Nephron progenitor cell (in vitro differentiated cells): ENCODE measurements at regions not wholly inside any gene's neighbourhood (a gene's known extent, or its start where the extent isn't known, plus 50 kb on each side); places are given as distances from the start of the nearest gene placed in this dataset.

Experiments
- DNase-seq: peaks from one replicate; pipeline ENCODE4 v3.0.0; 2021
- H3K27ac Mint-ChIP-seq: 2 replicates; pipeline ENCODE4 v1.8.0; 2021; ENCODE audit warnings: mild to moderate bottlenecking, moderate library complexity, mixed read lengths
- H3K27me3 Mint-ChIP-seq: 2 replicates; pipeline ENCODE4 v1.8.0; 2021; ENCODE audit warnings: mild to moderate bottlenecking, low read depth, mixed read lengths; ENCODE audit not compliant: poor library complexity
- H3K36me3 Mint-ChIP-seq: 2 replicates; pipeline ENCODE4 v1.8.0; 2021; ENCODE audit warnings: low read depth, mixed read lengths
- H3K4me1 Mint-ChIP-seq: 2 replicates; pipeline ENCODE4 v1.8.0; 2021; ENCODE audit warnings: mixed read lengths
- H3K4me3 Mint-ChIP-seq: 2 replicates; pipeline ENCODE4 v1.8.0; 2021; ENCODE audit warnings: mild to moderate bottlenecking, moderate library complexity, mixed read lengths
- H3K9me3 Mint-ChIP-seq: 2 replicates; pipeline ENCODE4 v1.8.0; 2021; ENCODE audit warnings: mild to moderate bottlenecking, moderate library complexity, mixed read lengths
- CTCF ChIP-seq: fragments of 200-600 bp; sonication (generic); IDR thresholded peaks from 2 replicates; pipeline ENCODE4 v1.5.0; 2021; ENCODE audit warnings: antibody characterized with exemption

GRCh38 chr11:113553235-113553634 lies 78.0 kb upstream of the DRD2 start:
- H3K4me3 Mint-ChIP-seq: no peak overlapping the region
- no peaks in the 10 kb centered on the region for H3K9me3 Mint-ChIP-seq
- H3K27me3 Mint-ChIP-seq: peaks cover 8% of the 10 kb centered on the region
- no peak for DNase-seq
- no peak for TF ChIP-seq CTCF
- peaks cover 56% of the 10 kb centered on the region for H3K4me1 Mint-ChIP-seq
- no peaks in the 10 kb centered on the region for H3K36me3 Mint-ChIP-seq
- H3K27ac Mint-ChIP-seq: no peak overlapping the region

GRCh38 chr11:113552271-113552670 lies 77.1 kb upstream of the DRD2 start:
- DNase-seq: no peak
- no peak overlapping the region for H3K4me3 Mint-ChIP-seq
- no peak for TF ChIP-seq CTCF
- H3K36me3 Mint-ChIP-seq: no peaks in the 10 kb centered on the region
- H3K4me1 Mint-ChIP-seq: peaks cover 58% of the 10 kb centered on the region
- H3K9me3 Mint-ChIP-seq: no peaks in the 10 kb centered on the region
- H3K27ac Mint-ChIP-seq: no peak overlapping the region
- H3K27me3 Mint-ChIP-seq: peaks cover 8% of the 10 kb centered on the region

- TF ChIP-seq CTCF: no peak
- no peak for DNase-seq
- peaks cover 52% of the 10 kb centered on the region for H3K4me1 Mint-ChIP-seq
- H3K4me3 Mint-ChIP-seq: no peak overlapping the region
- no peak overlapping the region for H3K27ac Mint-ChIP-seq
- H3K9me3 Mint-ChIP-seq: no peaks in the 10 kb centered on the region
- peaks cover 9% of the 10 kb centered on the region for H3K27me3 Mint-ChIP-seq
- H3K36me3 Mint-ChIP-seq: no peaks in the 10 kb centered on the region
These were observed 76.4 kb upstream of the DRD2 start for GRCh38 chr11:113551645-113552044.

GRCh38 chr11:113549611-113550578 lies 74.7 kb upstream of the DRD2 start:
- Mint-ChIP-seq H3K9me3 (no peaks in the 10 kb centered on the region), H3K36me3 (no peaks in the 10 kb centered on the region), H3K4me3 (no peak overlapping the region), H3K4me1 (peaks cover 56% of the 10 kb centered on the region), H3K27ac (peak overlapping the region; percentile 31), H3K27me3 (peaks cover 6% of the 10 kb centered on the region)
- no peak for TF ChIP-seq CTCF
- DNase-seq: no peak

- H3K27ac Mint-ChIP-seq: no peak overlapping the region
- H3K4me3 Mint-ChIP-seq: no peak overlapping the region
- no peaks in the 10 kb centered on the region for H3K36me3 Mint-ChIP-seq
- H3K27me3 Mint-ChIP-seq: peaks cover 6% of the 10 kb centered on the region
- DNase-seq: no peak
- H3K9me3 Mint-ChIP-seq: no peaks in the 10 kb centered on the region
- no peak for TF ChIP-seq CTCF
- H3K4me1 Mint-ChIP-seq: peaks cover 56% of the 10 kb centered on the region
These were observed 73.9 kb upstream of the DRD2 start for GRCh38 chr11:113549061-113549460.

GRCh38 chr11:113547739-113548138 lies 72.5 kb upstream of the DRD2 start:
- Mint-ChIP-seq H3K36me3 (no peaks in the 10 kb centered on the region), H3K27me3 (peaks cover 6% of the 10 kb centered on the region), H3K9me3 (no peaks in the 10 kb centered on the region), H3K27ac (no peak overlapping the region), H3K4me3 (no peak overlapping the region), H3K4me1 (peaks cover 53% of the 10 kb centered on the region)
- no peak for TF ChIP-seq CTCF
- no peak for DNase-seq
